GM13977 (cell line): ENCODE measurements at regions not wholly inside any gene's neighbourhood (a gene's known extent, or its start where the extent isn't known, plus 50 kb on each side); places are given as distances from the start of the nearest gene placed in this dataset.

Source experiments
- DNase-seq: peaks from one replicate; pipeline ENCODE4 v3.0.0; 2012; ENCODE audit warnings: low spot score
- CTCF ChIP-seq: IDR thresholded peaks from 2 replicates; pipeline ENCODE4 v1.5.1; 2012; ENCODE audit warnings: mild to moderate bottlenecking, control low read depth; ENCODE audit not compliant: insufficient read depth; ENCODE audit errors: extremely low read depth, missing control alignments
- in situ Hi-C: fragments of 300-500 bp; cut with MboI; formaldehyde crosslinking; loops from one replicate; pipeline ENCODE4 v1.12.0; 2022; ENCODE audit warnings: low sequenced_read_pairs, low pct_unique_long_range_greater_than_20kb, mixed read lengths, inconsistent platforms; ENCODE audit not compliant: unreplicated experiment

- in situ Hi-C loops: no loop called here
- no peak for DNase-seq
- no peak for TF ChIP-seq CTCF
Measured at GRCh38 chr9:2363781-2364180, 257.8 kb upstream of the VLDLR start.

- TF ChIP-seq CTCF: no peak
- no peak for DNase-seq
Measured at GRCh38 chr9:2367970-2368369, 253.6 kb upstream of the VLDLR start.

GRCh38 chr9:2373648-2374047, 247.9 kb upstream of the VLDLR start:
- TF ChIP-seq CTCF: no peak
- in situ Hi-C loops: no loop called here
- no peak for DNase-seq

More at GRCh38 chr9:2367970-2368369, 253.6 kb upstream of the VLDLR start:
- in situ Hi-C loops: no loop called here

- in situ Hi-C loops: no loop called here
- no peak for TF ChIP-seq CTCF
Measured at GRCh38 chr9:2375114-2375513, 246.5 kb upstream of the VLDLR start.

GRCh38 chr9:2377117-2377516, 244.5 kb upstream of the VLDLR start:
- no peak for TF ChIP-seq CTCF
- DNase-seq: no peak

More at GRCh38 chr9:2375114-2375513, 246.5 kb upstream of the VLDLR start:
- no peak for DNase-seq

GRCh38 chr9:2377834-2378233, 243.8 kb upstream of the VLDLR start:
- in situ Hi-C loops: no loop called here
- no peak for TF ChIP-seq CTCF
- DNase-seq: no peak

More at GRCh38 chr9:2377117-2377516, 244.5 kb upstream of the VLDLR start:
- in situ Hi-C loops: no loop called here

- TF ChIP-seq CTCF: no peak
- in situ Hi-C loops: no loop called here
- DNase-seq: no peak
Measured at GRCh38 chr9:2378266-2378665, 243.3 kb upstream of the VLDLR start.
